RWPE1 (cell line): ENCODE measurements at regions not wholly inside any gene's neighbourhood (a gene's known extent, or its start where the extent isn't known, plus 50 kb on each side); places are given as distances from the start of the nearest gene placed in this dataset.

ENCODE experiments used
- CTCF ChIA-PET: fragments of 350-600 bp; sonication (Branson Sonifier 250); formaldehyde crosslinking; extraction: SDS; loops from one replicate; lab custom pipeline; 2021; lab: Yijun Ruan, JAX
- POLR2A ChIA-PET: fragments of 400-600 bp; formaldehyde crosslinking; extraction: SDS; loops from one replicate; lab custom pipeline; 2020; ENCODE audit warnings: antibody characterized with exemption; ENCODE audit not compliant: low non-redundant PET; lab: Yijun Ruan, JAX
- DNase-seq: peaks from one replicate; pipeline ENCODE4 v3.0.0; 2012; ENCODE audit warnings: low spot score
- H3K27ac ChIP-seq: fragments of 450-650 bp; 2 replicates; pipeline ENCODE4 v1.5.1; 2017
- TF ChIP-seq, protein P1 (sequence below): fragments of 450-650 bp; conservative IDR thresholded peaks from 2 replicates; pipeline ENCODE4 v1.5.1; 2017; ENCODE audit warnings: low read depth, mild to moderate bottlenecking

DNA sequence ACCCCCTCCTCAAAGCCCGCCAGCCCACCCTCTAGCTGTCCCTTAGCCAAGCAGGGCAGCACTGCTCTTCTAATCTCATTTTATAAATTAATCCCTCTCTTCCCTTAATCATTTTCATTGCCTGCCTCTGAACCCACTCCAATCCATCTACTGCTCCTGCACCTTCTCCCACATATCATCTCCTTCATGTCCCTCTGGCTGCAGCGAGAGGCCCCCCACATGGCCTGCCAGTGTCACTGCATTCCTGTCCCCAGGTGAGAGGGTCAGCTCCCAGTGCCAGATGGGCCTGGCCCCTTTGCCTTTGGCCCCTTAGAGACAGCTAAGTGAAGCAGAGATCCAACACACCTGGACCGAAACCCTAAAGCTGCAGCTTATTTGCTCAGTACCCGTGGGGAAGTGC, 79.4 kb downstream of the PJA1 start:
- ChIA-PET CTCF (no interaction called here), POLR2A (no interaction called here)
- no peak for DNase-seq

GRCh38 chrX:69085151-69085550, 80.1 kb downstream of the PJA1 start:
- no peak overlapping the region for H3K27ac ChIP-seq
- TF ChIP-seq, protein P1, sequence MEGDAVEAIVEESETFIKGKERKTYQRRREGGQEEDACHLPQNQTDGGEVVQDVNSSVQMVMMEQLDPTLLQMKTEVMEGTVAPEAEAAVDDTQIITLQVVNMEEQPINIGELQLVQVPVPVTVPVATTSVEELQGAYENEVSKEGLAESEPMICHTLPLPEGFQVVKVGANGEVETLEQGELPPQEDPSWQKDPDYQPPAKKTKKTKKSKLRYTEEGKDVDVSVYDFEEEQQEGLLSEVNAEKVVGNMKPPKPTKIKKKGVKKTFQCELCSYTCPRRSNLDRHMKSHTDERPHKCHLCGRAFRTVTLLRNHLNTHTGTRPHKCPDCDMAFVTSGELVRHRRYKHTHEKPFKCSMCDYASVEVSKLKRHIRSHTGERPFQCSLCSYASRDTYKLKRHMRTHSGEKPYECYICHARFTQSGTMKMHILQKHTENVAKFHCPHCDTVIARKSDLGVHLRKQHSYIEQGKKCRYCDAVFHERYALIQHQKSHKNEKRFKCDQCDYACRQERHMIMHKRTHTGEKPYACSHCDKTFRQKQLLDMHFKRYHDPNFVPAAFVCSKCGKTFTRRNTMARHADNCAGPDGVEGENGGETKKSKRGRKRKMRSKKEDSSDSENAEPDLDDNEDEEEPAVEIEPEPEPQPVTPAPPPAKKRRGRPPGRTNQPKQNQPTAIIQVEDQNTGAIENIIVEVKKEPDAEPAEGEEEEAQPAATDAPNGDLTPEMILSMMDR = no peak
- no peak for DNase-seq
- ChIA-PET POLR2A (no interaction called here), CTCF (interaction anchor here (0.7 kb wide), 1 partner anchor 257 kb away, joined by 3 read pairs; no protein-coding TSS in a partner anchor)

More for the DNA sequence above, 79.4 kb downstream of the PJA1 start:
- no peak overlapping the region for H3K27ac ChIP-seq
- TF ChIP-seq, protein P1 = no peak

DNA sequence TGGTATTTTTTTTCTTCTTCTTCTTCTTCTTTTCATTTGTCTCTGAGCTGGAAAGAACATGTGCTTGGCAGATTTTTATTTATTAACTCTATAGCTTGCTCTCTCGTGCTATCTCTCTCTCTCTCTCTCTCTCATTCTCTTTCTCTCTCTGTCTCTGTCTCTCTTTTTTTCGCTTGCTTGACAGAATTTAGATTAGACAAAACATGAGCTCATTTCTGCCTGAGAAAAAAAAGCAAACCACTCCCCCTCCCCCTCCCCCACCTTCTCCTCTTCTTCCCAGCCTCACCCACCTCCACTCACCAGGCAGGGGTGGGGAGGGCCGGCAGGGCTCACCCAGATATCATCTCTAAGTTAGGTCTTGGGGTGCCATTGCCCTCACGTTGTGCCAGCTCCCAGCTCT, 81.5 kb downstream of the PJA1 start:
- POLR2A ChIA-PET = no interaction called here
- CTCF ChIA-PET = no interaction called here
- no peak for DNase-seq
- TF ChIP-seq, protein P1 = no peak
- H3K27ac ChIP-seq = no peak overlapping the region

- H3K27ac ChIP-seq = no peak overlapping the region
- TF ChIP-seq, protein P1 = no peak
- ChIA-PET CTCF (no interaction called here), POLR2A (no interaction called here)
- no peak for DNase-seq
Observed at GRCh38 chrX:69083361-69083760, 81.9 kb downstream of the PJA1 start.

DNA sequence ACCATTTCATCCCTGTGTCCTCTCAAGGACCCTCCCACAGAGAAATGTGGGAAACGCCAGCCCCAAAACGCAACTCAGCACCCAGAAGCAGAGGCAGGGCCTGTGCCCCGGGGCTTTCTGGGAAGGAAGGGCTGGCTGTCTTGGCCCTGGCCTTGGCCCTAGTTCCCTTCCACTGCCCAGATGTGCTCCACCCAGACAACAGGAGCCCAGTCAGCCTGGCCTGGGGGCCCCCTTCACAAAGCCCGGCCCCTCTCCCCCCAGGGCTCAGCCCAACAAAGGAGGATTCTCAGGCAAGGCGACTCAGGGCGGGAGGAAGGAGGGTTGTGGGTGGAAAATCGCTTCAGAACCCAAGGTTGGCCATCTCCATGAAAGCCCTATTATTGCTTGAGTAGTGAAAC, 82.5 kb downstream of the PJA1 start:
- ChIA-PET POLR2A (no interaction called here), CTCF (interaction anchor here (0.6 kb wide), 1 partner anchor 1906 kb away, joined by 4 read pairs; no protein-coding TSS in a partner anchor)
- TF ChIP-seq, protein P1 = no peak
- no peak for DNase-seq
- no peak overlapping the region for H3K27ac ChIP-seq

GRCh38 chrX:69082055-69082752, 83.0 kb downstream of the PJA1 start:
- no peak for DNase-seq
- H3K27ac ChIP-seq = no peak overlapping the region
- CTCF ChIA-PET = interaction anchor here (0.6 kb wide), 1 partner anchor 1907 kb away, joined by 4 read pairs; no protein-coding TSS in a partner anchor
- POLR2A ChIA-PET = no interaction called here
- TF ChIP-seq, protein P1 = no peak
